ENCODE measurements at regions not wholly inside any gene's neighbourhood (a gene's known extent, or its start where the extent isn't known, plus 50 kb on each side); places are given as distances from the start of the nearest gene placed in this dataset.

DNA sequence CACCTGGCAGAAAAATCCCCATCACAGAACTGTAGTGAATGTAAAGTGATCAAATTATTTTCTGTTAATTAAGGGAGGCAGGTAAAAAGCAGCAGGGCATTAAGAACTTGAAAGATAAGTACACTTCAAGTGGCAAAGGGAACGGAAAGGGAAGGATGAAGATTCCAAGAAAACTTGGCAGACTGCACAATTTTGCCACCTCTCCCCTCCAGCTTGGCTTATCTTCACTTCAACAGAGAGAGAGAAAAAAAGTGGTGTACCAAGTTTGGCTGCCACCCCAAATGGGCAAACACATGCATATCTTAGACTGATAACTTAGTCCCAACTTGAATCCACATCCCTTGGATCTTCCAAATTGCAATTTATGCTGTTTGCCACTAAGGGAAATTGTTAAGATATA is 598.1 kb upstream of the ACTRT1 start:
- ATAC-seq (ENCODE audit: low read depth) (no peak), DNase-seq (no peak)
- POLR2A ChIA-PET = no interaction called here
- WGBS (ENCODE audit: insufficient coverage) = no CpG with 5 or more reads among the region's 1 CpG
- Histone ChIP-seq H3K4me3 (ENCODE audit: control extremely low read depth in 1 of 5, extremely low read depth in 1 of 5, insufficient read depth in 1 of 5, low read depth in 2 of 5, low read length in 4 of 5) (no peak overlapping the region), H3K4me2 (replicated peaks; ENCODE audit: low read depth, low read length, poor library complexity, severe bottlenecking) (no peak overlapping the region), H3K4me1 (ENCODE audit: control insufficient read depth in 2 of 2, insufficient read depth in 2 of 2, low read length in 2 of 2) (no peaks in the 10 kb centered on the region), H3K27me3 (replicated peaks in 1 of 4; ENCODE audit: control extremely low read depth in 1 of 4, control insufficient read depth in 3 of 4, insufficient read depth in 4 of 4, low read length in 3 of 4) (no peaks in the 10 kb centered on the region), H2AFZ (ENCODE audit: insufficient read depth, low read depth, low read length, poor library complexity, severe bottlenecking) (no peak overlapping the region), H3K9me3 (ENCODE audit: control extremely low read depth in 1 of 3, control insufficient read depth in 2 of 3, insufficient read depth in 1 of 3, low read length in 2 of 3) (no peaks in the 10 kb centered on the region), H4K20me1 (ENCODE audit: control insufficient read depth, insufficient read depth, low read length, poor library complexity, severe bottlenecking) (no peaks in the 10 kb centered on the region), H3K27ac (ENCODE audit: low read length in 2 of 2) (no peak overlapping the region), H3K36me3 (replicated peaks in 1 of 2; ENCODE audit: control extremely low read depth in 1 of 2, control insufficient read depth in 1 of 2, extremely low read depth in 1 of 2, insufficient read depth in 2 of 2, low read length in 1 of 2) (no peaks in the 10 kb centered on the region), H3K9ac (ENCODE audit: low read length) (no peak overlapping the region), H3K79me2 (ENCODE audit: control insufficient read depth, insufficient read depth, low read length) (no peaks in the 10 kb centered on the region)
- TF ChIP-seq EZH2 (IDR thresholded peaks at IDR 0.05; ENCODE audit: borderline replicate concordance, insufficient read depth, low read depth, low read length, poor library complexity, severe bottlenecking) = no peak
- Mint-ChIP-seq H3K27ac (no peak overlapping the region), H3K4me1 (no peaks in the 10 kb centered on the region), H3K9me3 (ENCODE audit: insufficient read depth) (no peaks in the 10 kb centered on the region), H3K4me3 (no peak overlapping the region), H3K27me3 (no peaks in the 10 kb centered on the region)
- intact Hi-C loops (cut with micrococcal nuclease) = no loop called here
- CTCF ChIA-PET = no interaction called here

DNA sequence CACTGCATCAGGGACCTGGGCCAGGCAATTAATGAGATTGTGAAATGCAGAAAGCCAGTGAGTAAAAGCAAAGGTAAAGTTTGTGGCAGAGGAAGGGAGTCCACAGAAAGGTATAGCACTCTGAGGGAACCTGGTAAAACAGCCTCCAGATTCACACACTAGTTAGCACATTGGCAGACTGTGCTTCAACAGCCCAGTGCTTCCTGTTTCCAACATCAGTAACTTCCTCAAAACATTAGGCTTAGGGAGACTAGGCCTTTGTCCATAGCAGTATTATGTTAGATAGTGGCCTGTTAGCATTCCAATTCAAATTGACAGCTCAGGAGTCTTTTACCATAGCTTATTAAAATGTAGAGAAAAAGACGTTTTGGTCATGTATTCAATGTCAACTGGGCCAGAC is 582.6 kb upstream of the ACTRT1 start:
- no peak overlapping the region for H3K27ac ChIP-seq (ENCODE audit: low read length in 2 of 2)
- no peaks in the 10 kb centered on the region for H3K79me2 ChIP-seq (ENCODE audit: control insufficient read depth, insufficient read depth, low read length)
- H3K4me1 Mint-ChIP-seq = no peaks in the 10 kb centered on the region
- no peak overlapping the region for H3K4me3 ChIP-seq (ENCODE audit: control extremely low read depth in 1 of 5, extremely low read depth in 1 of 5, insufficient read depth in 1 of 5, low read depth in 2 of 5, low read length in 4 of 5)
- ATAC-seq (ENCODE audit: low read depth) (no peak), DNase-seq (no peak)
- intact Hi-C loops (cut with micrococcal nuclease) = no loop called here
- H3K4me2 ChIP-seq (replicated peaks; ENCODE audit: low read depth, low read length, poor library complexity, severe bottlenecking) = no peak overlapping the region
- no CpG with 5 or more reads among the region's 1 CpG for WGBS (ENCODE audit: insufficient coverage)
- no peaks in the 10 kb centered on the region for H3K36me3 ChIP-seq (replicated peaks in 1 of 2; ENCODE audit: control extremely low read depth in 1 of 2, control insufficient read depth in 1 of 2, extremely low read depth in 1 of 2, insufficient read depth in 2 of 2, low read length in 1 of 2)
- H4K20me1 ChIP-seq (ENCODE audit: control insufficient read depth, insufficient read depth, low read length, poor library complexity, severe bottlenecking) = no peaks in the 10 kb centered on the region
- no peak overlapping the region for H3K4me3 Mint-ChIP-seq
- TF ChIP-seq, protein P1, sequence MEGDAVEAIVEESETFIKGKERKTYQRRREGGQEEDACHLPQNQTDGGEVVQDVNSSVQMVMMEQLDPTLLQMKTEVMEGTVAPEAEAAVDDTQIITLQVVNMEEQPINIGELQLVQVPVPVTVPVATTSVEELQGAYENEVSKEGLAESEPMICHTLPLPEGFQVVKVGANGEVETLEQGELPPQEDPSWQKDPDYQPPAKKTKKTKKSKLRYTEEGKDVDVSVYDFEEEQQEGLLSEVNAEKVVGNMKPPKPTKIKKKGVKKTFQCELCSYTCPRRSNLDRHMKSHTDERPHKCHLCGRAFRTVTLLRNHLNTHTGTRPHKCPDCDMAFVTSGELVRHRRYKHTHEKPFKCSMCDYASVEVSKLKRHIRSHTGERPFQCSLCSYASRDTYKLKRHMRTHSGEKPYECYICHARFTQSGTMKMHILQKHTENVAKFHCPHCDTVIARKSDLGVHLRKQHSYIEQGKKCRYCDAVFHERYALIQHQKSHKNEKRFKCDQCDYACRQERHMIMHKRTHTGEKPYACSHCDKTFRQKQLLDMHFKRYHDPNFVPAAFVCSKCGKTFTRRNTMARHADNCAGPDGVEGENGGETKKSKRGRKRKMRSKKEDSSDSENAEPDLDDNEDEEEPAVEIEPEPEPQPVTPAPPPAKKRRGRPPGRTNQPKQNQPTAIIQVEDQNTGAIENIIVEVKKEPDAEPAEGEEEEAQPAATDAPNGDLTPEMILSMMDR (IDR thresholded peaks at IDR 0.05) = no peak
- no peak for TF ChIP-seq EZH2 (IDR thresholded peaks at IDR 0.05; ENCODE audit: borderline replicate concordance, insufficient read depth, low read depth, low read length, poor library complexity, severe bottlenecking)
- H3K27me3 ChIP-seq (replicated peaks in 1 of 4; ENCODE audit: control extremely low read depth in 1 of 4, control insufficient read depth in 3 of 4, insufficient read depth in 4 of 4, low read length in 3 of 4) = no peaks in the 10 kb centered on the region
- no peak overlapping the region for H2AFZ ChIP-seq (ENCODE audit: insufficient read depth, low read depth, low read length, poor library complexity, severe bottlenecking)
- H3K4me1 ChIP-seq (ENCODE audit: control insufficient read depth in 2 of 2, insufficient read depth in 2 of 2, low read length in 2 of 2) = no peaks in the 10 kb centered on the region
- ChIA-PET CTCF (no interaction called here), POLR2A (no interaction called here)
- no peaks in the 10 kb centered on the region for H3K27me3 Mint-ChIP-seq
- H3K9me3 ChIP-seq (ENCODE audit: control extremely low read depth in 1 of 3, control insufficient read depth in 2 of 3, insufficient read depth in 1 of 3, low read length in 2 of 3) = no peaks in the 10 kb centered on the region
- H3K9ac ChIP-seq (ENCODE audit: low read length) = no peak overlapping the region
- no peaks in the 10 kb centered on the region for H3K9me3 Mint-ChIP-seq (ENCODE audit: insufficient read depth)
- H3K27ac Mint-ChIP-seq = no peak overlapping the region
